GM21526 (cell line): ENCODE measurements at regions not wholly inside any gene's neighbourhood (a gene's known extent, or its start where the extent isn't known, plus 50 kb on each side); places are given as distances from the start of the nearest gene placed in this dataset.

ENCODE experiments used
- ATAC-seq: cut with Tn5 transposase; IDR thresholded peaks from one replicate; pipeline ENCODE4 v1.9.1; 2021; ENCODE audit warnings: moderate library complexity; ENCODE audit not compliant: unreplicated experiment, low FRiP score

- ATAC-seq: no peak
Observed at GRCh38 chr10:8454357-8454756, 399.9 kb downstream of the GATA3 start.

- ATAC-seq: no peak
Observed at GRCh38 chr10:8455181-8455580, 400.7 kb downstream of the GATA3 start.

- no peak for ATAC-seq
Observed at GRCh38 chr10:8456386-8456785, 401.9 kb downstream of the GATA3 start.

- no peak for ATAC-seq
Observed at GRCh38 chr10:8460626-8461025, 406.1 kb downstream of the GATA3 start.

GRCh38 chr10:8462565-8462964 lies 408.1 kb downstream of the GATA3 start:
- ATAC-seq: no peak

- ATAC-seq: no peak
Observed at GRCh38 chr10:8463853-8464252, 409.4 kb downstream of the GATA3 start.

- no peak for ATAC-seq
Observed at GRCh38 chr10:8468477-8468876, 414.0 kb downstream of the GATA3 start.

- ATAC-seq: no peak
Observed at GRCh38 chr10:8473205-8473604, 418.7 kb downstream of the GATA3 start.

GRCh38 chr10:8477300-8477699 lies 422.8 kb downstream of the GATA3 start:
- no peak for ATAC-seq

- no peak for ATAC-seq
Observed at GRCh38 chr10:8481718-8482504, 427.4 kb downstream of the GATA3 start.

- ATAC-seq: no peak
Observed at GRCh38 chr10:8485032-8485431, 430.5 kb downstream of the GATA3 start.

- no peak for ATAC-seq
Observed at GRCh38 chr10:8487346-8487745, 432.9 kb downstream of the GATA3 start.

- ATAC-seq: no peak
Observed at GRCh38 chr10:8489232-8489631, 434.7 kb downstream of the GATA3 start.

GRCh38 chr10:8489823-8490222 lies 435.3 kb downstream of the GATA3 start:
- ATAC-seq: no peak

- ATAC-seq: no peak
Observed at GRCh38 chr10:8498290-8498689, 443.8 kb downstream of the GATA3 start.

- ATAC-seq: no peak
Observed at GRCh38 chr10:8498881-8499280, 444.4 kb downstream of the GATA3 start.

GRCh38 chr10:8499312-8499711 lies 444.8 kb downstream of the GATA3 start:
- no peak for ATAC-seq

GRCh38 chr10:8499752-8500390 lies 445.4 kb downstream of the GATA3 start:
- ATAC-seq: no peak

GRCh38 chr10:8502573-8502972 lies 448.1 kb downstream of the GATA3 start:
- ATAC-seq: no peak

GRCh38 chr10:8504499-8504898 lies 450.0 kb downstream of the GATA3 start:
- no peak for ATAC-seq

- ATAC-seq: no peak
Observed at GRCh38 chr10:8507156-8507555, 452.7 kb downstream of the GATA3 start.

- no peak for ATAC-seq
Observed at GRCh38 chr10:8508882-8509281, 454.4 kb downstream of the GATA3 start.
